Smooth muscle cell (in vitro differentiated cells): ENCODE measurements at regions not wholly inside any gene's neighbourhood (a gene's known extent, or its start where the extent isn't known, plus 50 kb on each side); places are given as distances from the start of the nearest gene placed in this dataset.

Experiments
- DNase-seq: peaks from one replicate; lab custom pipeline; 2025; ENCODE audit not compliant: unreplicated experiment; lab: John Stamatoyannopoulos, UW
- H2AFZ ChIP-seq: fragments of 200-600 bp; sonication (generic); 2 replicates; pipeline ENCODE4 v1.6.0; 2016; ENCODE audit warnings: antibody characterized with exemption, low read depth, mild to moderate bottlenecking
- H3F3A ChIP-seq: fragments of 200-600 bp; sonication (generic); 2 replicates; pipeline ENCODE4 v1.6.0; 2017; ENCODE audit warnings: antibody characterized with exemption, low read depth
- H3K27ac ChIP-seq: fragments of 200-600 bp; sonication (generic); 2 replicates; pipeline ENCODE4 v1.5.1; 2016; ENCODE audit warnings: low read depth, mild to moderate bottlenecking
- H3K27me3 ChIP-seq: fragments of 200-600 bp; sonication (generic); 2 replicates; pipeline ENCODE4 v1.6.1; 2016; ENCODE audit warnings: low read depth, mild to moderate bottlenecking
- H3K36me3 ChIP-seq: fragments of 200-600 bp; sonication (generic); 2 replicates; pipeline ENCODE4 v1.5.1; 2016; ENCODE audit warnings: low read depth
- H3K4me1 ChIP-seq: fragments of 200-600 bp; sonication (generic); 2 replicates; pipeline ENCODE4 v1.5.1; 2016; ENCODE audit warnings: low read depth
- H3K4me2 ChIP-seq: fragments of 200-600 bp; sonication (generic); 2 replicates; pipeline ENCODE4 v1.6.0; 2016; ENCODE audit warnings: mild to moderate bottlenecking
- H3K4me3 ChIP-seq: fragments of 200-600 bp; sonication (generic); 2 replicates; pipeline ENCODE4 v1.5.1; 2016; ENCODE audit warnings: mild to moderate bottlenecking
- H3K79me2 ChIP-seq: fragments of 200-600 bp; sonication (generic); 2 replicates; pipeline ENCODE4 v1.6.0; 2016; ENCODE audit warnings: low read depth, mild to moderate bottlenecking
- H3K9ac ChIP-seq: fragments of 200-600 bp; sonication (generic); 2 replicates; pipeline ENCODE4 v1.6.0; 2016; ENCODE audit warnings: low read depth
- H3K9me3 ChIP-seq: fragments of 200-600 bp; sonication (generic); replicated peaks from 2 replicates; pipeline ENCODE4 v1.5.1; 2016; ENCODE audit warnings: low read depth
- H4K20me1 ChIP-seq: fragments of 200-600 bp; sonication (generic); 2 replicates; pipeline ENCODE4 v1.6.0; 2016; ENCODE audit warnings: low read depth
- WGBS: methylation state at CpG from one replicate; pipeline ENCODE4 v1.1.7; 2016; ENCODE audit warnings: low lambda C conversion rate; 5-methylcytosine and 5-hydroxymethylcytosine counted together
- TF ChIP-seq, protein P1 (sequence below): fragments of 200-600 bp; sonication (generic); IDR thresholded peaks from 2 replicates; pipeline ENCODE4 v1.5.1; 2017; ENCODE audit warnings: borderline replicate concordance, mild to moderate bottlenecking, antibody characterized with exemption; ENCODE audit not compliant: insufficient read depth, poor library complexity, severe bottlenecking

DNA sequence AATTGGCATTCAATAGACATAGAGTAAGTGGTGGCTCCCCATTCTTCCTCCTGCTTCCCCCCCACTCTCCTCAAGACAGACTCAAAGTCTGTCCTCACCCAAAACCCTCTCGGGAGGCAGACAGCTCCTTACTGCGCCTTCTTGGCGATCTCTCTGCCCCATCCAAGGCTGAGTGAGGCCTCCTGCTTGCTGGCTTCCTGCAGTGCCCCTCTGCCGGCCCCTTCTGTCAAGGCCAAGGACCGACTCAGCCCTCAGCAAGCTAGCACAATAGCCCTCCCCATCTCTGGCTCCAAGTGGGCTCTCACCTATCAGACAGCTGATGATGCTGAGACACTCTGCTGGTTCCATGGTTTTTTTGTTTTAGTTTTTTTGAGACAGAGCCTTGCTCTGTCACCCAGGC lies 62.5 kb upstream of the DLK1 start:
- Histone ChIP-seq H3K4me3 (no peak overlapping the region), H3K9ac (no peak overlapping the region), H3K79me2 (no peaks in the 10 kb centered on the region), H3K4me1 (peaks cover 8% of the 10 kb centered on the region), H3K27ac (no peak overlapping the region), H3K27me3 (no peaks in the 10 kb centered on the region), H3K9me3 (no peaks in the 10 kb centered on the region), H3K36me3 (no peaks in the 10 kb centered on the region), H3K4me2 (no peak overlapping the region), H4K20me1 (no peaks in the 10 kb centered on the region), H2AFZ (no peak overlapping the region), H3F3A (peaks cover 3% of the 10 kb centered on the region)
- TF ChIP-seq, protein P1, sequence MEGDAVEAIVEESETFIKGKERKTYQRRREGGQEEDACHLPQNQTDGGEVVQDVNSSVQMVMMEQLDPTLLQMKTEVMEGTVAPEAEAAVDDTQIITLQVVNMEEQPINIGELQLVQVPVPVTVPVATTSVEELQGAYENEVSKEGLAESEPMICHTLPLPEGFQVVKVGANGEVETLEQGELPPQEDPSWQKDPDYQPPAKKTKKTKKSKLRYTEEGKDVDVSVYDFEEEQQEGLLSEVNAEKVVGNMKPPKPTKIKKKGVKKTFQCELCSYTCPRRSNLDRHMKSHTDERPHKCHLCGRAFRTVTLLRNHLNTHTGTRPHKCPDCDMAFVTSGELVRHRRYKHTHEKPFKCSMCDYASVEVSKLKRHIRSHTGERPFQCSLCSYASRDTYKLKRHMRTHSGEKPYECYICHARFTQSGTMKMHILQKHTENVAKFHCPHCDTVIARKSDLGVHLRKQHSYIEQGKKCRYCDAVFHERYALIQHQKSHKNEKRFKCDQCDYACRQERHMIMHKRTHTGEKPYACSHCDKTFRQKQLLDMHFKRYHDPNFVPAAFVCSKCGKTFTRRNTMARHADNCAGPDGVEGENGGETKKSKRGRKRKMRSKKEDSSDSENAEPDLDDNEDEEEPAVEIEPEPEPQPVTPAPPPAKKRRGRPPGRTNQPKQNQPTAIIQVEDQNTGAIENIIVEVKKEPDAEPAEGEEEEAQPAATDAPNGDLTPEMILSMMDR: no peak
- WGBS: 79% methylated on average over 5 of the region's 5 CpGs
- DNase-seq: no peak

DNA sequence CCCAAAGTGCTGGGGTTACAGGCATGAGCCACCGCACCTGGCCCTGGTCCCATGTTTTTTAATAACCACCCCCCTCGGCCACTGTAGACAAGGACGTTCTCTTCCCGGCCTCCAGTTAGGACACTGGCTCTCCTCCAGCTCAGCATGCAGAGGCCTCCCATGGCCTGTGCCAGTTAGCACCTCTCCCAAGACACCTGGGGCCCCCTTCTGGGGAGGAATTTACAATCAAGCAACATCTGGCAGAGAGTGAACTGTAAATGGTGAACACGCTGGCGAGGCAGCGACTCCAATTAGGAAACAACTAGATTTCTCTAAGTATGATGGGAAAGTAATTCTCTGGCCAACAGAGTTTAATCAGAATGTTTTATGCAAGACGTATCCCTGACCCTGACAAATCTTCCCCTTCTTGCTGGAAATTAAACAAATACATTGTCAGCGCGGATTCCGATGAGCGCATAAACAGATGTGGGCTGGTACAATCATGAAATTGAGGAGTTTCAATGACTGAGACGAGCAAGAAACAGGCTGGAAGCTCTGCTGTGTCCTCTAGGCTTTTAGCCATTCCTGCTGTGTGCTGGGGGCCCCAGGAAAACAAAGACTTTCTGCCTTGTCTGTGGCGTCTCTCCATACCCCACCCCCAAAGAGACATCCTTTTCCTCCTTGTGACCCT lies 61.7 kb upstream of the DLK1 start:
- Histone ChIP-seq H2AFZ (no peak overlapping the region), H3K79me2 (no peaks in the 10 kb centered on the region), H3K4me1 (peaks cover 8% of the 10 kb centered on the region), H3K9me3 (no peaks in the 10 kb centered on the region), H3K4me2 (no peak overlapping the region), H3K27me3 (no peaks in the 10 kb centered on the region), H3K36me3 (no peaks in the 10 kb centered on the region), H4K20me1 (no peaks in the 10 kb centered on the region), H3K27ac (no peak overlapping the region), H3K4me3 (no peak overlapping the region), H3F3A (peaks cover 3% of the 10 kb centered on the region), H3K9ac (no peak overlapping the region)
- DNase-seq: no peak
- 90% methylated on average over 14 of the region's 14 CpGs for WGBS
- TF ChIP-seq, protein P1: no peak

DNA sequence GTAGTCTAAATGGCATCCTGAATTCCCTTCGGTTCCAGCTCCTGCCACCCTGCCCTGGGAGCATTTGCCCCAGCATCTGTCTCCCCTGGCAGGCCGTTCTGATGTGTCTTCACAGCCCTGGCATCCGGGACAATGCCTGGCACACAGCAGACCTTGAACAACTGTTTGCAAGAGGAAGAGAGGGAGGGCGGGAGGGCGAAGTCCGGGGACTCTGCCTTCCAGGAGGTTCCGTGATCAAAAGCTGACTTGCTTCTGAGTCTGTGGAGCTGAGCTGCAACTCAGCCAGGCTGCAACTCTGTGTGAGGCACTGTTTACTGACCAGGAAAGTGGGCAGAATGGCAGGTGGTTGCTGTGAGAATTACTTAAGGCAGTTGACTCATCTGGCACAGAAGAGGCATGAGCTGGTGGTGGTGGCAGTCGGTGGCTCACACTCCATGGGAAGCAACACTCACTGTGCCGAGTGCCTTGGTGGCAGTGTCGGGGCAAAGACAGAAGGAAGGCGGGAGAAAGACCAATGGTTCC lies 61.1 kb upstream of the DLK1 start:
- Histone ChIP-seq H3F3A (peaks cover 3% of the 10 kb centered on the region), H4K20me1 (no peaks in the 10 kb centered on the region), H3K36me3 (no peaks in the 10 kb centered on the region), H3K27ac (no peak overlapping the region), H3K4me3 (no peak overlapping the region), H3K27me3 (no peaks in the 10 kb centered on the region), H3K79me2 (no peaks in the 10 kb centered on the region), H3K4me2 (no peak overlapping the region), H3K9me3 (no peaks in the 10 kb centered on the region), H3K4me1 (peaks cover 10% of the 10 kb centered on the region), H3K9ac (no peak overlapping the region), H2AFZ (no peak overlapping the region)
- DNase-seq: no peak
- WGBS: 89% methylated on average over 11 of the region's 11 CpGs
- TF ChIP-seq, protein P1: no peak

DNA sequence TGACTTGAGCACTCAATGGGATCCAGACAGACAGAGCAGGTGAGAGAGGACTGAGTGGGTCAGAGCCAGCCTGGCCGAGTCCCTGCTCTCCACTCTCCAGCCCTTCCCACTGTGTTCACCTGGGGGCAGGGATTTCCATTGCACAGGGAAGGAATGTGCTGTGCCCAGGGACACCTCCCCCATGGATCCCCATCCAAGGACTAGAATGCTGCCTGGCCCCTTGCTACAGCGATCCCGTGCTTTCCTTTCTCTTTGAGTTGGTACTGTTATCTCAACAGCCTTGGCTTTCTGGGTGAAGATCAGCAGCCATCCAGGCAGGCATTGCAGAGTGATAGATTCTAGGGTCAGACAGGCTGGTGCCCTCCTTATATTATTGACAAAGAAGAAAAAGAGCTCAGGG lies 60.3 kb upstream of the DLK1 start:
- Histone ChIP-seq H3K79me2 (no peaks in the 10 kb centered on the region), H3K27ac (no peak overlapping the region), H3K4me1 (peaks cover 10% of the 10 kb centered on the region), H3K4me3 (no peak overlapping the region), H2AFZ (no peak overlapping the region), H3K27me3 (no peaks in the 10 kb centered on the region), H4K20me1 (no peaks in the 10 kb centered on the region), H3K9me3 (no peaks in the 10 kb centered on the region), H3F3A (no peaks in the 10 kb centered on the region), H3K4me2 (no peak overlapping the region), H3K9ac (no peak overlapping the region), H3K36me3 (no peaks in the 10 kb centered on the region)
- TF ChIP-seq, protein P1: no peak
- 72% methylated on average over 3 of the region's 3 CpGs for WGBS
- DNase-seq: no peak
